ENCODE measurements at regions not wholly inside any gene's neighbourhood (a gene's known extent, or its start where the extent isn't known, plus 50 kb on each side); places are given as distances from the start of the nearest gene placed in this dataset.
"Not testable (repeated sequence)": the region's sequence is repeated elsewhere in the genome, so short reads cannot be mapped to it uniquely, and the experiment has no call there.

GRCh38 chr3:166630190-166630589, 749.9 kb downstream of the ZBBX start:
- H3K4me1 Mint-ChIP-seq: no peaks in the 10 kb centered on the region
- no peak overlapping the region for H3K27ac Mint-ChIP-seq
- H3K4me3 Mint-ChIP-seq: no peak overlapping the region
- DNase-seq (ENCODE audit: low spot score in 2 of 2, unreplicated experiment in 2 of 2): no peak
- H3K9me3 Mint-ChIP-seq: no peaks in the 10 kb centered on the region
- TF ChIP-seq CTCF (IDR thresholded peaks at IDR 0.05; ENCODE audit: unreplicated experiment): no peak
- H3K27me3 Mint-ChIP-seq (ENCODE audit: low read depth): no peaks in the 10 kb centered on the region
- H3K36me3 Mint-ChIP-seq: no peaks in the 10 kb centered on the region

- Mint-ChIP-seq H3K4me1 (no peaks in the 10 kb centered on the region), H3K4me3 (no peak overlapping the region), H3K27ac (no peak overlapping the region), H3K27me3 (ENCODE audit: low read depth) (no peaks in the 10 kb centered on the region), H3K36me3 (no peaks in the 10 kb centered on the region), H3K9me3 (peaks cover 10% of the 10 kb centered on the region)
- DNase-seq (ENCODE audit: low spot score in 2 of 2, unreplicated experiment in 2 of 2): no peak
- TF ChIP-seq CTCF (IDR thresholded peaks at IDR 0.05; ENCODE audit: unreplicated experiment): no peak
Measured at GRCh38 chr3:166613365-166613764, 766.7 kb downstream of the ZBBX start.

GRCh38 chr3:166612761-166613160, 767.3 kb downstream of the ZBBX start:
- H3K4me1 Mint-ChIP-seq; H3K27ac Mint-ChIP-seq; H3K4me3 Mint-ChIP-seq; DNase-seq (ENCODE audit: low spot score in 2 of 2, unreplicated experiment in 2 of 2); H3K36me3 Mint-ChIP-seq; H3K27me3 Mint-ChIP-seq (ENCODE audit: low read depth): not testable (repeated sequence)
- H3K9me3 Mint-ChIP-seq: peaks cover 10% of the 10 kb centered on the region

- no peaks in the 10 kb centered on the region for H3K27me3 Mint-ChIP-seq (ENCODE audit: low read depth)
- no peak overlapping the region for H3K4me3 Mint-ChIP-seq
- H3K36me3 Mint-ChIP-seq: no peaks in the 10 kb centered on the region
- no peaks in the 10 kb centered on the region for H3K4me1 Mint-ChIP-seq
- no peaks in the 10 kb centered on the region for H3K9me3 Mint-ChIP-seq
- no peak overlapping the region for H3K27ac Mint-ChIP-seq
- DNase-seq (ENCODE audit: low spot score in 2 of 2, unreplicated experiment in 2 of 2): no peak
- no peak for TF ChIP-seq CTCF (IDR thresholded peaks at IDR 0.05; ENCODE audit: unreplicated experiment)
Measured at GRCh38 chr3:166607933-166608521, 770.8 kb upstream of the BCHE start.

GRCh38 chr3:166606988-166607387, 769.8 kb upstream of the BCHE start:
- no peak for TF ChIP-seq CTCF (IDR thresholded peaks at IDR 0.05; ENCODE audit: unreplicated experiment)
- Mint-ChIP-seq H3K27me3 (ENCODE audit: low read depth) (no peaks in the 10 kb centered on the region), H3K4me1 (no peaks in the 10 kb centered on the region), H3K27ac (no peak overlapping the region), H3K36me3 (no peaks in the 10 kb centered on the region), H3K4me3 (no peak overlapping the region), H3K9me3 (no peaks in the 10 kb centered on the region)
- DNase-seq (ENCODE audit: low spot score in 2 of 2, unreplicated experiment in 2 of 2): no peak

- H3K27ac Mint-ChIP-seq: no peak overlapping the region
- H3K36me3 Mint-ChIP-seq: no peaks in the 10 kb centered on the region
- no peaks in the 10 kb centered on the region for H3K27me3 Mint-ChIP-seq (ENCODE audit: low read depth)
- TF ChIP-seq CTCF (IDR thresholded peaks at IDR 0.05; ENCODE audit: unreplicated experiment): no peak
- no peak for DNase-seq (ENCODE audit: low spot score in 2 of 2, unreplicated experiment in 2 of 2)
- H3K9me3 Mint-ChIP-seq: peaks cover 9% of the 10 kb centered on the region
- H3K4me1 Mint-ChIP-seq: peaks cover 5% of the 10 kb centered on the region
- H3K4me3 Mint-ChIP-seq: no peak overlapping the region
Measured at GRCh38 chr3:166593776-166594175, 756.6 kb upstream of the BCHE start.
